ENCODE measurements at regions not wholly inside any gene's neighbourhood (a gene's known extent, or its start where the extent isn't known, plus 50 kb on each side); places are given as distances from the start of the nearest gene placed in this dataset.
"Not testable (repeated sequence)": the region's sequence is repeated elsewhere in the genome, so short reads cannot be mapped to it uniquely, and the experiment has no call there.

GRCh38 chr17:30686538-30687479, 137.7 kb downstream of the CRLF3 start:
- DNase-seq (ENCODE audit: low spot score): not testable (repeated sequence)

DNA sequence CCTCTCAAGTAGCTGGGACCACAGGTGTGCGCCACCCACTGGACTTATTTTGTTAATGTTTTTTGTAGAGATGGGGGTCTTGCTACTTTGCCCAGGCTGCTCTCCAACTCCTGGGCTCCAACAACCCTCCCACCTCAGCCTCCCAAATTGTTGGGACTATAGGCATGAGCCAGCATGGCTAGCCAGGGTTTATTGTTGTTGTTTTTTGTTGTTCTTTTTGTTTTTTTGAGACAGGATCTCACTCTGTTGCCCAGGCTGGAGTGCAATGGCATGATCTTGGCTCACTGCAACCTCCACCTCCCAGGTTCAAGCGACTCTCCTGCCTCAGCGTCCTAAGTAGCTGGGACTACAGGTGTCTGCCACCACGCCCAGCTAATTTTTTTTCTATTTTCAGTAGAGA, 142.2 kb downstream of the CRLF3 start:
- not testable (repeated sequence) for DNase-seq (ENCODE audit: low spot score)

- DNase-seq (ENCODE audit: low spot score): not testable (repeated sequence)
Observed at GRCh38 chr17:30680681-30681080, 143.8 kb downstream of the CRLF3 start.

- DNase-seq (ENCODE audit: low spot score): no peak
Observed at GRCh38 chr17:30677550-30678249, 146.8 kb downstream of the CRLF3 start.

DNA sequence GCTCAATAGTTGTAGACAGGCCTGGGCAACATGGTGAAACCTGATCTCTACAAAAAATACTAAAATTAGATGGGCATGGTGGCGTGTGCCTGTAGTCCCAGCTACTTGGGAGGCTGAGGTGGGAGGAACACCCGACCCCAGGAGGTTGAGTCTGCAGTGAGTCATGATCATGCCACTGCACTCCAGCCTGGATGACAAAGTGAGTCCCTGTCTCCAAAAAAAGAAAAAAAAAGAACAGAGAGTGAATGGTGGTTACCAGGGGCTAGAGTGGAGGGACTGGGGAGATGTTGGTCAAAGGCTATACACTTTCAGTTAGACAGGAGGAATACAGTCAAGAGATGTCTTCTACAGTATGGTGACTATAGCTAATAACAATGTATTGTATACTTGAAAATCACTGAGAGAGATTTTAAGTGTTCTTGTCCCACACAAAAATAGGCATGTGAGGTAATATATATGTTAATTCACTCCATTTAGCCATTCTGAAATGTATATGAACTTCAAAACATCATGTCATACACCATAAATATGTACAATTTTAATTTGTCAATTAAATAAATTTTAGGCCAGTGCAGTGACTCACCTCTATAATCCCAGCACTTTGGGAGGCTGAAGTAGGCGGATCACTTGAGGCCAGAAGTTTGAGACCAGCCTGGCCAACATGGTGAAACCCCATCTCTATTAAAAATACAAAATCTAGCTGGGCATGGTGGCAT, 148.6 kb downstream of the CRLF3 start:
- DNase-seq (ENCODE audit: low spot score): not testable (repeated sequence)

- not testable (repeated sequence) for DNase-seq (ENCODE audit: low spot score)
Observed at GRCh38 chr17:30669217-30669649, 155.3 kb downstream of the CRLF3 start.

- not testable (repeated sequence) for DNase-seq (ENCODE audit: low spot score)
Observed at GRCh38 chr17:30668360-30669181, 155.9 kb downstream of the CRLF3 start.

DNA sequence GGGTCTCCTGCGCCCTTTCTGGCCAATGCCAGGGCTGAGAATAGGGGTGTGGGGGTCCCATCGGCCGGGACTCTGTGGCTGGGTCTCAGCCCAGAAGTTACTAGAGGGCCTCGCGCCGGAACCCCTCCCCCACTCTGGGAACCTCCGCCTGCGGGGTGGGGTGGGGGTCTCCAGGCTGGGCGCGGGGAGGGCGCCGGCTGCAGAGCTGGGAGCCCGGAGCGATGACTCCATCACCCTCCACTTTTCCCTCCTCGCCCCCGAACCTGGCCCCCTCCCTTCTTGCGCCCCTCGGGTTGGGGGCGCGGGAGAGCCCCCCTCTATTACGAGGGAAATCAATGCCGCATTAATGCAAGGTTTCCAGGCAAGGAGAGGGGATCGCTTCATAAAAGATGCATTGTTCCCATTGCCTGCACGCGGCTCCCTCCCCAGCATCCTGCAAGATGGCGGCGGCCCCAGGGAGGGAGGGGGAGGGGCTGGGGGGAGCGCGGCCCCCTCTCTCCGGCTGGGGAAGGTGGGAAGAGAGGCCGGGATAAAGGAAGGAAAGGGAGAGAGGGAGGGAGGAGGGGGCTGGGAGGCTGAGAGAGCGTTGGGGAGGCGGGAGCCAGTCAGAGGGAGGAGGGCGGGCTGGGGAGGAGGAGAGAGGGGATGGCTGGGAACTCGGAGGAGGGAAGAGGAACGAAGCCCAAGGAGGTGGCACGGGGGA, 156.7 kb downstream of the CRLF3 start:
- DNase-seq (ENCODE audit: low spot score): not testable (repeated sequence)

DNA sequence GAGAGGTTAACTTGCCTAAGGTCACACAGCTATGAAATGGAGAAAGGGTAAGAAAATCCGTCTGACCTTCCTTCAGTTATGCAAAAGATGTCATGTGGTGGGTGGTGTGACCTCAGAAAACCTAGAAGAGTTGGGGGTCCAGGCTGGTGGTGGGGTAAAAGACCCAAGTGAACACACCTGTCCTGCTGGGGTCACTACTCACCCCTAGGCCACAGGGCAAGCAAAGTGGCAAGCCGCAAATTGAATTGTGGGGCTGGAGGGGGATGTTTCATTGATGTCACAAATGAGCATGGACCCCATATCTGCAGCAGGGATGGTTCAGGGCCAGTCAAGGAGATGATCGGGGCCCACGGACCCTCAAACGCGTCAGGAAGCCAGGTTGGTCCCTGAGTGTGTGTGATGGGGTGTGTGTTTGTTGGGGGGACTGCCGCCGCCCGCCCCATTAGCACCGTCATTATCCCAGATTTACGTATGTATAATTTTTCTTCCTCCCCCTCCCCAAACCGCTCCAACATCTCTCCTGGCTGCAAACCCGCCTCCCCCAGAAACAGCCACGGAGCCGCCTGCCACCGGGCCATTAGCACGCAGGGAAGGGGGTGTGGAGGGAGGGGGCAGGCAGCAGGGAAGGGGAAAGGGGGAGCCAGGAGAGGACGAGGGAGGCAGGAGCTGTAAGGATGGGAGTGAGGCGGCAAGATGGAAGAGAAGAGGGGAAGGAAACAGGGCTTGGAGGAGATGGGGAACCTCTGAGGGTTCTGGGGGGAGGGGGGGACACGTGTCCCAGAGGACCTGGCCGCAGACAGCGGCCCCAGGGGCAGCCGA, 157.4 kb downstream of the CRLF3 start:
- not testable (repeated sequence) for DNase-seq (ENCODE audit: low spot score)

DNA sequence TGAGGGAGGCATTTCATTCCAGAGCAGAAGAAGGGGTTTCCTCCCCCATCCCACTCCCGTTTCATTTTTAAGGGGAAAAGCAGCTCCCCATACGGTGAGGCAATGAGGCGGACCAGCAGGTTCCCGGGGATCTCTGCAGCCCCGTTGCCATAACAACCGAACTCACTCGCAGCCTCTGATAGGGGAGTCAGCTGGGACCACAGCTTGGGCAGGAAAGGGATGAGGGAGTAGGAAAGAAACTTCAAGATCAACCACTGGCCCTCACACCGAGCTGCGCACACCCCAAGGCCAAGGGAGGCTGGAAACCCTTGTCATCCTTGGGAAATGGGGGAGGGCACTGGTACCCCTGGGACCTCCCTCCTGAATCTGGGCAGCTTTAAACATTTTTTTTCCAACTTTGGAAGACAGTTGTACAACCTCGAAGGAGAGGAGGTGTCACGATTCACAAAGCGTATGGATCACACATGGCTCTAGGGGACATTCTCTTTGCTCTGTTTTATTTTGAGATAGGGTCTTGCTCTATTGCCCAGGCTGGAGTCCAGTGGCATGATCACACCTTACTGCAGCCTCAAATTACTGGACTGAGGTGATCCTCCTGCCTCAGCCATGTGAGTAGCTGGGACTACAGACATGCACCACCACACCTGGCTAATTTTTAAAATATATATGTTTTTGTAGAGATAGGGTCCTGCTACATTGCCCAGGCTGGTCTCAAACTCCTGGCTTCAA, 160.6 kb downstream of the CRLF3 start:
- DNase-seq (ENCODE audit: low spot score): not testable (repeated sequence)

DNA sequence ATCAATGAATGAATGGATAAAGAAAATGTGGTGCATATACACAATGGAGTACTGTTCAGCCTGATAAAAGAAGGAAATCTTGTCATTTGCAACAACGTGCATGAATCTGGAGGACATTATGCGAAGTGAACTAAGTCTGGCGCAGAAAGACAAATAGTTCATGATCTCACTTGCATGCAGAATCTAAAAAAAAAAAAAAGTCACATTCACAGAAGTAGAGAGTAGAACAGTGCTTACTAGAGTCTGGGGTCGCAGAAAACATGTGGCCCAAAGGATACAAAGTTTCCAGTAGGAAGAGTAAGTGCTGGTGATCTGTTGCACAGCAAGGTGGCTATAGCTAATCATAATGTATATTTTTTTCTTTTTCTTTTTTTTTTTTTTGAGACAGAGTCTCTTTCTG, 167.3 kb downstream of the CRLF3 start:
- DNase-seq (ENCODE audit: low spot score): not testable (repeated sequence)

- not testable (repeated sequence) for DNase-seq (ENCODE audit: low spot score)
Observed at GRCh38 chr17:30653038-30653437, 171.5 kb downstream of the CRLF3 start.

DNA sequence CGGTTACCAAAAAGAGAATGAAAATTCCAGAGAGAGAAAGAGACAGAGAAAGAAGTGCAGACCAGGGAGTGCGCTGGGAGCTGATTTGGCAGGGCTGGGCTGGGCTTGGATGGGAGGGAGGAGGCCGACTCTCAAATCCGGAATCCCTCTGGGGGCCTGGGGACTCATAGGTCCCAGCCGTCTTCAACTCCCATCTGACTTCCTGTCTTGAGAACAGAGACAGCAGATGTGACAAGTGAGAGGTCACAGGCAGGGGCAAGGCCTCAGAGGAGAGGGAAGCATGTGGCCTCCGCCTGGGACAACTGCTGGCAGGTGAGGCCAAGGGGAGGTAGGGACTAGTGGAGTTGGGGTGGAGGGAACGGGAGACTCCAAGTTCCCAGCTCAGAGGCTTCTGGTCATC, 172.9 kb downstream of the GOSR1 start:
- DNase-seq (ENCODE audit: low spot score): not testable (repeated sequence)

GRCh38 chr17:30648015-30648620, 170.9 kb downstream of the GOSR1 start:
- DNase-seq (ENCODE audit: low spot score): not testable (repeated sequence)

GRCh38 chr17:30645875-30646274, 168.7 kb downstream of the GOSR1 start:
- DNase-seq (ENCODE audit: low spot score): peak; percentile 8

- DNase-seq (ENCODE audit: low spot score): not testable (repeated sequence)
Observed at GRCh38 chr17:30644713-30645112, 167.5 kb downstream of the GOSR1 start.

DNA sequence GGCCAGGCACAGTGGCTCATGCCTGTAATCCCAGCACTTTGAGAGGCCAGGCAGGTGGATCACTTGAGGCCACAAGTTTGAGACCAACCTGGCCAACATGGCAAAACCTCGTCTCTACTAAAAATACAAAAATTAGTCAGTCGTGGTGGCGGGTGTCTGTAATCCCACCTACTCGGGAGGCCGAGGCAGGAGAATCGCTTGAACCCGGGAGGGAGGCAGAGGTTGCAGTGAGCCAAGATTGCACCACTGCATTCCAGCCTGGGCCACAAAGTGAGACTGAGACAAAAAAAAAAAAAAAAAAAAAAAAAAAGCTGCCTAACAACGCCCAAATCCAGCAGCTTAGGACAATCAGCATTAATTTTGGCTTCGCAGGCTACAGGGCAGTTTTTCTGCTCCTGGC, 167.1 kb downstream of the GOSR1 start:
- not testable (repeated sequence) for DNase-seq (ENCODE audit: low spot score)

DNA sequence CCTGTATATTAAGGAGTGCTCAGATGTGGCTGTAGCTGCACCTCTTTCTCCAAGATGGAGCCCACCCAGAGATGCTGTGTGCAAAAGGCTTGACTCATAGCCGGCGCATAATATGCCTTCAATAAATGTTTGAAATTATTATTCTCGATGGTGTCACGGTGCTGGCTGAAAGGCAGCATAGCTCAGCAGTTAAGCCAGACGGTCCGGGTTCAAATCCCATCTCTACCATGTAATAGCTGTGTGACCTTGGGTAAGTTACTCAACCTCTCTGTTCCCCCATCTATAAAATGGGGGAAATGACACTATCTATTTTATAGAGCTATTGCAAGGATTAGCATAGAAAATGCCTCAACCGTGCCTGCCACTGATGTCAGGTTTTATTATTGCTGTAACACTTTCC, 164.2 kb downstream of the GOSR1 start:
- not testable (repeated sequence) for DNase-seq (ENCODE audit: low spot score)

- DNase-seq (ENCODE audit: low spot score): not testable (repeated sequence)
Observed at GRCh38 chr17:30639391-30639790, 162.2 kb downstream of the GOSR1 start.
